Liver (tissue), 2 donors: ENCODE measurements at regions not wholly inside any gene's neighbourhood (a gene's known extent, or its start where the extent isn't known, plus 50 kb on each side); places are given as distances from the start of the nearest gene placed in this dataset.

ENCODE experiments used
- CTCF ChIP-seq: fragments of 150-350 bp; IDR thresholded peaks from 2 replicates; pipeline ENCODE4 v1.5.1; 2017; ENCODE audit warnings: improper control_type of control experiment, low read depth, low read length; ENCODE audit not compliant: missing input control
- TF ChIP-seq, protein P1 (sequence below): IDR thresholded peaks from 2 replicates; pipeline ENCODE4 v1.6.1; 2016; ENCODE audit warnings: antibody characterized with exemption, mild to moderate bottlenecking
- donor health status: healthy.

DNA sequence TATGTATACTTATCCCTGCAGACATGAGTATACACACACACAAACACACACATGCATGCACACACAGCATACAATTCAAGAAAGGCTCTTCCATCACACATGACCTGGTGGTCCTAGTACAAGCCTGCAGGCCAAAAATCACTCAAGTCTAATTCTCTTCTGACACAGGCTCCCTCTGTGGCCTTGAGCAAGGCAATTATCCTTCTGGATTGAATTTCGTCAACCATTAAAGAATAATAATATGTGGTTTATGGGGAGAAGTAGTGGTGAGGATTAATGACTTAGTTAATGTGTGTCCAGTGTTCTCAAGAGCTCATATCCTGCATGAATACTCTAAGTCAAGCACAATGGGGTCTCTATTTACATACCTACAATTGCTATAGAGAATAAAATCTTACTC, 161.8 kb upstream of the KIAA1217 start:
- no peak for TF ChIP-seq CTCF
- TF ChIP-seq, protein P1, sequence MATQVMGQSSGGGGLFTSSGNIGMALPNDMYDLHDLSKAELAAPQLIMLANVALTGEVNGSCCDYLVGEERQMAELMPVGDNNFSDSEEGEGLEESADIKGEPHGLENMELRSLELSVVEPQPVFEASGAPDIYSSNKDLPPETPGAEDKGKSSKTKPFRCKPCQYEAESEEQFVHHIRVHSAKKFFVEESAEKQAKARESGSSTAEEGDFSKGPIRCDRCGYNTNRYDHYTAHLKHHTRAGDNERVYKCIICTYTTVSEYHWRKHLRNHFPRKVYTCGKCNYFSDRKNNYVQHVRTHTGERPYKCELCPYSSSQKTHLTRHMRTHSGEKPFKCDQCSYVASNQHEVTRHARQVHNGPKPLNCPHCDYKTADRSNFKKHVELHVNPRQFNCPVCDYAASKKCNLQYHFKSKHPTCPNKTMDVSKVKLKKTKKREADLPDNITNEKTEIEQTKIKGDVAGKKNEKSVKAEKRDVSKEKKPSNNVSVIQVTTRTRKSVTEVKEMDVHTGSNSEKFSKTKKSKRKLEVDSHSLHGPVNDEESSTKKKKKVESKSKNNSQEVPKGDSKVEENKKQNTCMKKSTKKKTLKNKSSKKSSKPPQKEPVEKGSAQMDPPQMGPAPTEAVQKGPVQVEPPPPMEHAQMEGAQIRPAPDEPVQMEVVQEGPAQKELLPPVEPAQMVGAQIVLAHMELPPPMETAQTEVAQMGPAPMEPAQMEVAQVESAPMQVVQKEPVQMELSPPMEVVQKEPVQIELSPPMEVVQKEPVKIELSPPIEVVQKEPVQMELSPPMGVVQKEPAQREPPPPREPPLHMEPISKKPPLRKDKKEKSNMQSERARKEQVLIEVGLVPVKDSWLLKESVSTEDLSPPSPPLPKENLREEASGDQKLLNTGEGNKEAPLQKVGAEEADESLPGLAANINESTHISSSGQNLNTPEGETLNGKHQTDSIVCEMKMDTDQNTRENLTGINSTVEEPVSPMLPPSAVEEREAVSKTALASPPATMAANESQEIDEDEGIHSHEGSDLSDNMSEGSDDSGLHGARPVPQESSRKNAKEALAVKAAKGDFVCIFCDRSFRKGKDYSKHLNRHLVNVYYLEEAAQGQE: no peak
